Germinal center (tissue), 1 donor: ENCODE measurements at regions not wholly inside any gene's neighbourhood (a gene's known extent, or its start where the extent isn't known, plus 50 kb on each side); places are given as distances from the start of the nearest gene placed in this dataset.
"Not testable (repeated sequence)": the region's sequence is repeated elsewhere in the genome, so short reads cannot be mapped to it uniquely, and the experiment has no call there.

Experiments used
- DNase-seq: peaks from one replicate; pipeline ENCODE4 v3.0.0; 2012; ENCODE audit warnings: mixed read lengths, low spot score

- not testable (repeated sequence) for DNase-seq
Observed at GRCh38 chr7:106713452-106713851, 52.5 kb upstream of the CCDC71L start.

DNA sequence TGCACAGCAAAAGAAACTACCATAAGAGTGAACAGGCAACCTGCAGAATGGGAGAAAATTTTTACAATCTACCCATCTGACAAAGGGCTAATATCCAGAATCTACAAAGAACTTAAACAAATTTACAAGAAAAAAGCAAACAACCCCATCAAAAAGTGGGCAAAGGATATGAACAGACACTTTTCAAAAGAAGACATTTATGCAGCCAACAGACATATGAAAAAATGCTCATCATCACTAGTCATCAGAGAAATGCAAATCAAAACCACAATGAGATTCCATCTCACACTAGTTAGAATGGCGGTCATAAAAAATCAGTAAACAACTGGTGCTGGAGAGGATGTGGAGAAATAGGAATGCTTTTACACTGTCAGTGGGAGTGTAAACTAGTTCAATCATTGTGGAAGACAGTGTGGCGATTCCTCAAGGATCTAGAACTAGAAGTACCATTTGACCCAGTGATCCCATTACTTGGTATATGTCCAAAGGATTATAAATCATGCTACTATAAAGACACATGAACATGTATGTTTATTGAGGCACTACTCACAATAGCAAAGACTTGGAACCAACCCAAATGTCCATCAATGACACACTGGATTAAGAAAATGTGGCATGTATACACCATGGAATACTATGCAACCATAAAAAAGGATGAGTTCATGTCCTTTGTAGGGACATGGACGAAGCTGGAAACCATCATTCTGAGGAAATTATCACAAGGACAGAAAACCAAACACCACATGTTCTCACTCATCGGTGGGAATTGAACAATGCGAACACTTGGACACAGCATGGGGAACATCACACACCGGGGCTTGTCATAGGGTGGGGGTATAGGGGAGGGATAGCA lies 53.9 kb upstream of the CCDC71L start:
- DNase-seq: not testable (repeated sequence)

DNA sequence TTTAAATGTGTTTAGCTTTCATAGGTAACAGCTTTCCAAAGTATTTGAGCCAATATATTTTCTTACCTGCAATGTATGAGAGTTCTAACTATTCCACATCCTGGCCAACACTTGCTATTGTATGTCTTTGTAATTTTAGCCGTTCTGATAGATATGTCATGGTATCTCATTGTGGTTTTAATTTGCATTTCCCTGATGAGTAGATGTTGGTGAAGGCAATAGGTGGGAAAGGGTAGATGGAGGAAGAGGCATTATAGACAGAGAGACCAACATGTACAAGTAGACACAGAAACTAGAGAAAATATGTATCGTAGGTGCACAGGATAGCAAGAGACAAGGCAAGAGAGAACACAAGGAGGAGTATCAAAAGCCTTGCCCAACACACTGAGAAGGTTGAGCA lies 54.8 kb upstream of the CCDC71L start:
- no peak for DNase-seq

DNA sequence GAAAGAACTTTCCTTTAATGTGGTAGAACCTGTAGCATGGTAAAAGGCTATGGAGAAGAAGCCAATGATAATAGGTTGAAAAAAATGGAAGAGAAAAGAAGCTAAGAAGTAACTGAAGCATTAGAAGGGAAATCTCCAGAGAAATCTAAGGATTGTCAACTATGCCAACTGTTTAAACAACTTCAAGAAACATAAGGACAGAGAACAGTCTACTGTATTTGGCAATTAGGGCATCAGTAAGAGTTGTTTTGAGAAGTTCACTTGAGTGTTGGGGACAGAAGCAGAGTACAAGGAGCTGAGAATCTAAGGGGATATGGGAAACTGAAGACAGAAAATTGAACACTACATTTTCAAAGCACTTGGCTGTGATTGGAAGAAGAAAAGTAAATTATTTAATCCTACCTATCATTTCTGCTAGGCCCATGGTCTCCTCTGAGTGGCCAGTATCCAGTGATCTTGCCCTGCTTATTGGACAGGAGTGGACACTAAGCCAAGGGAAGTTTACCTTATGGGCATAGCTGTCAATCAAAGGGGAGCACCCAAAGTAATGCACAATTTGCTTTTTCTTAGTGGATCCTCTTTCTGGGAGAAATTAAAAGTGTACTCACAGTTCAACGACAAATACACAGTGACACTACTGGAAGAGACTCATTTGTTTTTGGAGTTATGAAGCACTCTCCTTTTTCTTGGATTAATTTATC lies 56.4 kb upstream of the CCDC71L start:
- DNase-seq: no peak

DNA sequence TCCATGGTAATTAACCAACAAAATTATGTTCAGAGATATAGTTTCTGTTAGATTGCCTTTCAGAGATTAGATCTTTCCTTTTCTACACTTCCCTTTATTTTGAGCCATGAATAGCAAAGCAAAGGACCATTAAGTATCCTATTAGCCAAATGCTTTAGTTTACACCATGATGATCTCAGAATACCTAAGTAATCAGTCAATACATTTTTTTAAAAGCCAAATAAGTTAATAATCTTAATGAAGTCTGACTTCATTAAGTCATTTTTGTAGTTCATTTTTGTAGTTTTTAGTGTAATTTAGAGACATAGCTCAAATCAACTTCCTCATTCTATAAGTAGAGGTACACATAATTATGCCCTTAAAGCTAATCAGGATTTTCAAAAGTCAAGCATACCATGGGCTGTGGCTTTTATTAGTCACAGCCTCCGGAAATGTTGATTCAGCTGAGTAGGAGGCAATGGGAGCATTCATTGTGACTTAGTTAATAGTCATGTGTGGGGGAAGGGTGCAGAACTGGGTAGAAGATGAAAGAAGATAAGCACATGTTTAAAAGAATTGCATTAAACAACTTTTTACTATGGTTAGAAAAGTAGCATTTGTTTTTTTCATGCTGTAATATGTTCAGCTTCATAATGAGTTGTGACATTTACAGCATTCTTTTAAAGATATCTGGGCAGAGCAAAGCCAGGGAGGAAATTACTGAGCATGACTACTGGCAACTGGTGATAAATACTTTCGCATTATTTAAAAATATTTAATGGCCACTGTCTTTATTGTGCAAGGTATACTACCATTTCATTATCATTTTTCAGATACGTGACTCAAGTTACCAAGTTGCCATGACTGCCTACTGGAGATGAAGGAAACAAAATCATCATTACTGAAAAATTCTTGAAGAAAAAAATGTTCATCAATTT lies 57.3 kb upstream of the CCDC71L start:
- peak; percentile 53 for DNase-seq

DNA sequence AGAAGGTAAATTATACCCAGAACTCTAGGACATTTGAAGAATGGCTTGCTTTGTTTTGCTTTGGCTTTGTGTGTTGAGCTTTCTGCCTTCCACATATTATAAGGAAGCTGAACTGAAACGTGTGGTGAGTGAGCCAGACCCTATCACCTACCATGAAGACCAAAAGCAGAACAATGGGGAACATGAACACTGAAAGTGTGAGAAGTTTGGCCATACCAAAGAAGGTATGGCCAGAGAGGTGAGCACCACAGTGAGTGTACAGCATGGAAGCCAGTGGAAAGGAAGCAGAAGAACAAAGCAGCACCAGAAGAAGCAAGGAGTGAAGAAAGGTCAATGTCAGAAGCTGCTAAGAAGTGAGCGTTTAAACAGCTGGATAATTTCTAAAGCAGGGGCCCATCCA lies 59.7 kb upstream of the CCDC71L start:
- peak; percentile 16 for DNase-seq

DNA sequence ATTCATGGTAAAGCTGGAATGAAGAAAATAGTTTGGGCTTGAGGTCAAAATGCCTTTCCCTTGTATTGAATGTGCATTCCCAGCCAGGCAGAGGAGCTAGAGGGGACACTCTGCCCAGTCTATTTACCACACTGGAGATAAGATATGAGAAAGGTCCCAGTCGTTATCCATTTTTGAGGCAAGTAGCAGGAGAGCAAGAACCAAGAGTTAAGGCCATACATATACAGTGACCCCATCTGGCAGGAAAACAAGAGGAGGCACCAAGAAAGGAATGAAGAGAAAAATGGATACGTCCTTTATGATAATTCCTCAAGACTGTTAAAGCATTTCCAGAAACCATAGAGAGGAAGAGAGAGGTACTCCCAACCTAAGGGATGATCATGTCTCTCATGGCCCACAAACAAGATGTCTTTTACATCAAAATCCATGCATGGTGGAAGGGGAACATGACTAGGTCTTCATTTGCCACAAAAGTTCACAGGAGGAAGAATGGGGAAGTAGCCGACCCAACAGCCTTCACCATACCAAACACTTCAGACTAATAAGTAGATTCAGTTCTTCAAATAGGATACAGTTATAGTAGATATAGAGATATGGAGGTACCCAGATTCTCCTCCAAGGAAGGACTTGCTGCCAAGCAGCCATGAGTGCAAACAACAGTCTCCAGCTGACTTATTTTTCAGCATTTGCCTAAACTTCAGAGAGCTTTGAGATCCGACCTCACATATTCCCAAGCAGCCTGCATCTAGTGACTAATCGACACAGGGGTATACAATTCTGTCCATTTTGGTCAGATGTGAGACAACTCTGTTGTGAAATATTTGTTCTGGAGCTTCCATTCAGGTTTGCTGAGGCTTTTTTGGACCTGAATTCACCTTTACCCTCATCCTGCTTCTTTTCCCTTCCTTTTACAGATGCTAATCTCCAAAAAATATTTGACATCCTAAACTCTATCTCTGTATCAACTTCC lies 61.1 kb upstream of the CCDC71L start:
- peak; percentile 24 for DNase-seq

GRCh38 chr7:106723398-106723797 lies 62.4 kb upstream of the CCDC71L start:
- DNase-seq: no peak

GRCh38 chr7:106729720-106730385 lies 68.9 kb upstream of the CCDC71L start:
- DNase-seq: no peak

DNA sequence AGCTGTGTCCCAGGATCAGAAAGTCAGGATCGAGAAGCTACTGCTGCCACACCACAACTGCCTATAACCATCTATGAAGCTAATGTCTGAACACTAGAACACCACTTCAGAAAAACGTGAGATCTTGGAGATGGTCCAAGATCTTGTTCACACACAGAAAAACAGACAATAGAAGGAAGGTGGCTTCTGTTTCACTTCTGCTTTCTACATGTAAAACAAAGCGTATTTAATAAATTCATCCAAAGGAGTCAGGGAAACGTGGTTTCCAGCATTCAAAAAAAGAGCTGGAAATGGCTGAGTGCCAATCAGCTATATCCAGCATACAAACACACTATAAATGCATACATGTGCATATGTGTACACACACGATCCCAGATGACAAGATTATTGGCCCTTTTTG lies 70.2 kb upstream of the CCDC71L start:
- DNase-seq: no peak

GRCh38 chr7:106731646-106732444 lies 70.9 kb upstream of the CCDC71L start:
- DNase-seq: no peak

- no peak for DNase-seq
Observed at GRCh38 chr7:106735637-106736036, 74.7 kb upstream of the CCDC71L start.

DNA sequence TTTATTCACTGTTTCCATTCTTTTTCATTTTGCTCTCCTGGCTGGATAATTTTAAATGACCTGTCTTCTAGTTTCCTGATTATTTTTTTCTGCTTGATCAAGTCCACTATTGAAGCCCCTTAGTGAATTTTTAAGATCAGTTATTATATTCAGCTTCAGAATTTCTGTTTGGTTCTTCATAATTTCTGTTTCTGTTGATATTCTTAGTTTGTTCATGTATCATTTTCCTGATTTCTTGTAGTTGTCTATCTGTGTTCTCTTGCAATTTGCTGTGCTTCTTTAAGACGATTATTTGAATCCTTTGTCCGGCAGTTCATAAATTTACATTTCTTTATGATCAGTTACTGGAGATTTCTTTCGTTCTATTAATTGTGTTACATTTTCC lies 75.2 kb upstream of the CCDC71L start:
- no peak for DNase-seq

DNA sequence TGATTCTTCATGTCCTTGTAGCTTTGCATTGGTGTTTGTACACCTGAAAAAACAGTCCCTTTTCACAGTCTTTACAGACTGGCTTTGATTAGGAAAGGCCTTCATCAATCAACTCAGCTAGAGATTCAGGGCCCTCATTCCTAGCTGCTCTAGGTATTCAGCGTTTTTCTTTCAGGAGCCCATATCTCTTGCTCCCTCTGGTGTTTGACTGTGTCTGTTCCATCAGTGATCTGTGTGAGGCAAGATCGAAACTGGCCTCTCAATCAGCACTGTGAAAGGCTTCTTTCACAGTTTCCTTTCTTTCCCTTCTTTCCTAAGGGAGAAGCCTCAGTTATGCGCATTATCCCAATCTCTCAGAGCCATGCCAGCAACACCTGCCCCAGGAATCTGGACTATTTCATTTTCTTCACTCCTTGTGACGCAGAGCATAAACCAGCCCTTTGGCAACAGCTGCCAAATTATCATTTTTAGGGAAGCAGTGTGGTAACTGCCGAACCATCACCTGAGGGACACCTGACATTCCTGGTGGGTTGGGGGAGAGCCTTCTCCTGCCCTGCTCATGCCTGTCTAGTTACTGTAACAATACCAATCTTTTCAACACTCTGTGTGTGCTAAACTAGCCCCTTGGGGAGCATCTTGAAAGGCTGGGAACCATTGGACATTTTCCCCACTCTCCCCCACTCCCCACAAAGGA lies 75.7 kb upstream of the CCDC71L start:
- peak; percentile 59 for DNase-seq

GRCh38 chr7:106737202-106737562 lies 76.2 kb upstream of the CCDC71L start:
- DNase-seq: no peak

- no peak for DNase-seq
Observed at GRCh38 chr7:106740806-106741205, 79.8 kb upstream of the CCDC71L start.

DNA sequence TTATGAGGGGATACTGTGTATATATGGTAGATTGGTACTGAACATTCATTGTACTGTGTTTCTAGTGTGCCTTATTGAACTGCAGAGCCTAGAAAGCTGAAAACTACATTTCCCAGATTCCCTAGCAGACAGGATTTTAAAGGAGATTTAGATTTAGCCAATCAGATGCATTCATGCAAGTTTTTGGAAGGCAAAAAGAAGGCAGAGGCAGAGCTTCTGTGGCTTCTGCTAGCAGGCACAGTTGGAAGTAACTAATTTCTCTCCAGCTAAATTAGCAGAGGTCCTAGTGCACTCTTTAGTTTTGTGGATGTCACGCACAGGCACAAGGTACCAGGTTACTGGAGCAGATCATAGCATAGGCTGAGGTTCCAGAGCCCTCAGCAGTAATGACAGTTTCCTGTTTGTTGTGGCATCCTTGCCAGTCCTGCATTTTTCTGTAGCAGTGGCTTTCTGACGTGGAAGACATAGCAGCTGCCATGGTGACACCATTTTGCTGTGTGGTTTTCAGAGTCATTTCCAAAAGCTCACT lies 83.7 kb upstream of the CCDC71L start:
- no peak for DNase-seq

GRCh38 chr7:106747301-106747700 lies 86.3 kb upstream of the CCDC71L start:
- not testable (repeated sequence) for DNase-seq

DNA sequence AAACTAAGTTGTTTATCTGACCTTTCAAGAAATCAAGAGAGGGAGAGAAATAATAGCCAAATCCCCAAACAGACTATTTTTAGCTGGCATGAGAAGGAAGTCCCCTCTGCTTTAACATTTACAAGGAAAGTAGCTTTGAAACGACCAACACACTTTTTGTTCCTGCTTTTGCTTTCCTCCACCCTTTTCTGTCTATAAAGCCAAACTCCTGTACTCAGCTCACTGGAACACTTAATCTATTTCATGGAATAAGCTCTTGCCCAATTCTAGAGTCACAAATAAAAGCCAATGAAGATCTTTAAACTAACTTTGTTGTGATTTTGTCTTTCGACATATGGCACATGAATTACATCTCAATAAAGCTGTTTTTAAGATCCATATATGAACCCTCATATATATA lies 86.8 kb upstream of the CCDC71L start:
- DNase-seq: no peak
